HepG2 (cell line): ENCODE measurements at regions not wholly inside any gene's neighbourhood (a gene's known extent, or its start where the extent isn't known, plus 50 kb on each side); places are given as distances from the start of the nearest gene placed in this dataset.

Experiments
- ATAC-seq: fragments of 200-7000 bp; cut with Tn5 transposase; 3 replicates; pipeline ENCODE4 v1.9.1; 2020; ENCODE audit warnings: mild to moderate bottlenecking, moderate library complexity
- BruUV-seq: library from RNA; stranded (reverse); fragments of 400-500 nt; replicated peaks from 2 replicates; lab custom pipeline; 2021; lab: Mats Ljungman, UMichigan
- CTCF ChIA-PET: fragments of 300-600 bp; formaldehyde crosslinking; extraction: SDS; loops from one replicate; lab custom pipeline; 2021; ENCODE audit warnings: low total read pairs, inconsistent platforms, low intra/inter-chr PET ratio; lab: Yijun Ruan, JAX
- POLR2A ChIA-PET: fragments of 350-600 bp; sonication (Branson Sonifier 250); formaldehyde crosslinking; loops from one replicate; lab custom pipeline; 2020; ENCODE audit warnings: antibody characterized with exemption, inconsistent platforms; lab: Yijun Ruan, JAX
- DNase-seq: peaks from one replicate; pipeline ENCODE4 v3.0.0-alpha.2; 2015; ENCODE audit warnings: low spot score
- FAIRE-seq: peaks from 3 replicates; lab custom pipeline; 2011; peaks lifted over from hg19 to GRCh38; lab: Jason Lieb, UNC
- H2AFZ ChIP-seq: one replicate; pipeline ENCODE4 v1.6.1; 2011; ENCODE audit warnings: low read length, inconsistent platforms
- H3K27ac ChIP-seq: fragments of 300-600 bp; 3 replicates; pipeline ENCODE4 v1.8.0; 2011; ENCODE audit warnings: mixed run types, mild to moderate bottlenecking, mixed read lengths, low read length, inconsistent platforms; ENCODE audit not compliant: insufficient read depth; ENCODE audit errors: extremely low read length
- H3K27me3 ChIP-seq, 2 experiments: fragments of 200-600 bp in 1 of 2; 2 replicates in 1 of 2; 3 replicates in 1 of 2; pipeline versions ENCODE4 v1.6.0 to v1.8.0; 2011; ENCODE audit warnings: low read length in 2 of 2, mild to moderate bottlenecking in 2 of 2, moderate library complexity in 2 of 2, inconsistent platforms in 1 of 2; ENCODE audit not compliant: insufficient read depth in 2 of 2, control insufficient read depth in 1 of 2
- H3K36me3 ChIP-seq, 2 experiments: fragments of 200-600 bp in 1 of 2; replicated peaks in 1 of 2; 2 replicates in 1 of 2; 3 replicates in 1 of 2; pipeline versions ENCODE4 v1.5.1 to v1.8.0; 2011; ENCODE audit warnings: low read length in 2 of 2, inconsistent platforms in 1 of 2; ENCODE audit not compliant: insufficient read depth in 2 of 2, control insufficient read depth in 1 of 2
- H3K4me1 ChIP-seq: 2 replicates; pipeline ENCODE4 v1.5.1; 2012; ENCODE audit warnings: low read length, inconsistent platforms; ENCODE audit not compliant: insufficient read depth
- H3K4me2 ChIP-seq: 2 replicates; pipeline ENCODE4 v1.6.0; 2011; ENCODE audit warnings: low read depth, low read length, inconsistent platforms
- H3K4me3 ChIP-seq, 3 experiments: fragments of 200-600 bp in 1 of 3; sonication (generic), shearing (Covaris generic) in 1 of 3; replicated peaks in 1 of 3; 2 replicates each; pipeline ENCODE4 v1.5.1; 2011 to 2016; ENCODE audit warnings: low read length in 3 of 3, inconsistent platforms in 2 of 3, low read depth in 2 of 3, mild to moderate bottlenecking in 2 of 3, control low read depth in 1 of 3, mixed read lengths in 1 of 3; ENCODE audit not compliant: insufficient read depth in 1 of 3
- H3K79me2 ChIP-seq: one replicate; pipeline ENCODE4 v1.6.1; 2011; ENCODE audit warnings: low read length, inconsistent platforms; ENCODE audit not compliant: insufficient read depth
- H3K9ac ChIP-seq: 2 replicates; pipeline ENCODE4 v1.6.0; 2011; ENCODE audit warnings: mild to moderate bottlenecking, low read depth, low read length, inconsistent platforms; ENCODE audit not compliant: insufficient read depth
- H3K9me3 ChIP-seq: 2 replicates; pipeline ENCODE4 v1.5.1; 2012; ENCODE audit warnings: mild to moderate bottlenecking, low read length
- H4K20me1 ChIP-seq: 2 replicates; pipeline ENCODE4 v1.6.0; 2011; ENCODE audit warnings: inconsistent platforms, mild to moderate bottlenecking, low read length, moderate library complexity; ENCODE audit not compliant: insufficient read depth
- FOXJ3 ChIP-seq: sonication (generic); formaldehyde crosslinking; IDR thresholded peaks from 2 replicates; pipeline ENCODE4 v1.4.0; 2020; ENCODE audit warnings: missing genetic modification reagents, mild to moderate bottlenecking, borderline replicate concordance
- FOXM1 ChIP-seq: sonication (generic); formaldehyde crosslinking; IDR thresholded peaks from 2 replicates; pipeline ENCODE4 v1.5.0; 2020; ENCODE audit warnings: missing genetic modification reagents
- HIC2 ChIP-seq: sonication (generic); formaldehyde crosslinking; IDR thresholded peaks from 2 replicates; pipeline ENCODE4 v1.9.0; 2022; ENCODE audit warnings: low read depth, missing genetic modification reagents
- ISL2 ChIP-seq: sonication (generic); formaldehyde crosslinking; IDR thresholded peaks from 2 replicates; pipeline ENCODE4 v1.5.0; 2020; ENCODE audit warnings: missing genetic modification reagents
- JUN ChIP-seq: sonication (generic); formaldehyde crosslinking; IDR thresholded peaks from 2 replicates; pipeline ENCODE4 v1.4.0; 2020; ENCODE audit warnings: mild to moderate bottlenecking, missing genetic modification reagents
- MBNL3 ChIP-seq: fragments of 250-450 bp; sonication (Bioruptor Pico); conservative IDR thresholded peaks from 2 replicates; pipeline ENCODE4 v1.8.0; 2022; ENCODE audit warnings: mild to moderate bottlenecking, inconsistent platforms
- ZFP1 ChIP-seq: IDR thresholded peaks from 2 replicates; pipeline ENCODE4 v1.6.1; 2016
- ZNF138 ChIP-seq: sonication (generic); formaldehyde crosslinking; IDR thresholded peaks from 2 replicates; pipeline ENCODE4 v1.5.0; 2020; ENCODE audit warnings: mild to moderate bottlenecking, low read depth, missing genetic modification reagents
- ZNF280B ChIP-seq: sonication (generic); formaldehyde crosslinking; IDR thresholded peaks from 2 replicates; pipeline ENCODE4 v1.5.0; 2020; ENCODE audit warnings: missing genetic modification reagents, mild to moderate bottlenecking, borderline replicate concordance
- ZNF30 ChIP-seq: sonication (generic); formaldehyde crosslinking; IDR thresholded peaks from 2 replicates; pipeline ENCODE4 v1.5.0; 2020; ENCODE audit warnings: mild to moderate bottlenecking, missing genetic modification reagents
- ZNF432 ChIP-seq: sonication (generic); formaldehyde crosslinking; IDR thresholded peaks from 2 replicates; pipeline ENCODE4 v1.5.0; 2020; ENCODE audit warnings: missing genetic modification reagents, mild to moderate bottlenecking, borderline replicate concordance
- WGBS: methylation state at CpG from one replicate; pipeline ENCODE4 v1.1.6; 2017; ENCODE audit warnings: low lambda C conversion rate; 5-methylcytosine and 5-hydroxymethylcytosine counted together
- in situ Hi-C: cut with HindIII; loops from 2 replicates; pipeline ENCODE4 v1.10.0; 2017; ENCODE audit warnings: low pct_unique_long_range_greater_than_20kb; ENCODE audit not compliant: extremely low pct_ligation_motif_present
- intact Hi-C: fragments of 100-400 bp; cut with micrococcal nuclease; formaldehyde crosslinking; loops from one replicate; pipeline ENCODE4 v1.10.0; 2022; ENCODE audit not compliant: unreplicated experiment

- POLR2A ChIA-PET, result no interaction called here
- 7% methylated on average over 5 of the region's 5 CpGs for WGBS
- in situ Hi-C loops, result no loop called here
- no TSS peak for BruUV-seq
- Histone ChIP-seq H3K27me3 (peaks cover 0 to 1% of the 10 kb centered on the region in 2 experiments; a peak in 1 of 5 replicates), H4K20me1 (no peaks in the 10 kb centered on the region; the same call in 1 of the 2 replicates), H3K27ac (no peak overlapping the region), H3K9ac (no peak overlapping the region), H3K4me1 (no peaks in the 10 kb centered on the region), H3K9me3 (no peaks in the 10 kb centered on the region), H2AFZ (no peak overlapping the region), H3K36me3 (no peaks in the 10 kb centered on the region), H3K4me3 (no peak overlapping the region), H3K4me2 (no peak overlapping the region), H3K79me2 (no peaks in the 10 kb centered on the region)
- intact Hi-C loops, result no loop called here
- DNase-seq, result no peak
- no peak for ATAC-seq
- no peak for FAIRE-seq
- TF ChIP-seq ZNF138 (CRISPR knock-in tag), result no peak
- no peak for TF ChIP-seq ISL2 (CRISPR knock-in tag)
- TF ChIP-seq ZNF280B (CRISPR knock-in tag), result no peak
- no peak for TF ChIP-seq FOXM1 (CRISPR knock-in tag)
- no peak for TF ChIP-seq FOXJ3 (CRISPR knock-in tag)
- no peak for TF ChIP-seq ZNF30 (CRISPR knock-in tag)
- TF ChIP-seq JUN, result no peak
- no peak for TF ChIP-seq MBNL3
- TF ChIP-seq ZFP1 (CRISPR knock-in tag), result no peak
- TF ChIP-seq HIC2 (CRISPR knock-in tag), result no peak
- TF ChIP-seq ZNF432 (CRISPR knock-in tag), result no peak
- CTCF ChIA-PET, result no interaction called here
These were observed 83.7 kb upstream of the NEO1 start for GRCh38 chr15:72968531-72968922.
